Lower lobe of right lung (tissue), 2 donors: ENCODE measurements at regions not wholly inside any gene's neighbourhood (a gene's known extent, or its start where the extent isn't known, plus 50 kb on each side); places are given as distances from the start of the nearest gene placed in this dataset.

Experiments used
- ATAC-seq, 2 donors: fragments of 200-7000 bp; cut with Tn5 transposase; one replicate each; pipeline ENCODE4 v1.9.1; 2020 to 2022; ENCODE audit warnings: mild to moderate bottlenecking in 2 of 2, moderate library complexity in 2 of 2
- DNase-seq: peaks from one replicate; pipeline ENCODE4 v3.0.0-alpha.2; 2020
- H3K27ac ChIP-seq: fragments of 200-600 bp; one replicate; pipeline ENCODE4 v1.8.0; 2022
- H3K27me3 ChIP-seq: fragments of 200-600 bp; one replicate; pipeline ENCODE4 v1.8.0; 2022; ENCODE audit warnings: low read depth
- H3K36me3 ChIP-seq: fragments of 200-600 bp; one replicate; pipeline ENCODE4 v1.8.0; 2022; ENCODE audit warnings: mild to moderate bottlenecking
- H3K4me1 ChIP-seq: fragments of 200-600 bp; one replicate; pipeline ENCODE4 v1.8.0; 2022
- H3K4me3 ChIP-seq: fragments of 200-600 bp; one replicate; pipeline ENCODE4 v1.8.0; 2022; ENCODE audit warnings: mild to moderate bottlenecking
- H3K9me3 ChIP-seq: fragments of 200-600 bp; one replicate; pipeline ENCODE4 v1.8.0; 2022
- CTCF ChIP-seq: fragments of 200-600 bp; IDR thresholded peaks from one replicate; pipeline ENCODE4 v1.8.0; 2022; ENCODE audit warnings: antibody characterized with exemption, mild to moderate bottlenecking
- intact Hi-C: fragments of 100-400 bp; cut with DNase I; formaldehyde crosslinking; loops from one replicate; pipeline ENCODE4 v1.11.0; 2022
- donor health status: DM: no; HTN: yes; CAD: no; lungs with severe emphysema.

GRCh38 chr21:17406202-17406601 is 106.6 kb upstream of the CXADR start:
- Histone ChIP-seq H3K4me1 (no peaks in the 10 kb centered on the region), H3K4me3 (no peak overlapping the region), H3K27me3 (no peaks in the 10 kb centered on the region), H3K27ac (no peak overlapping the region), H3K36me3 (no peaks in the 10 kb centered on the region), H3K9me3 (peaks cover 4% of the 10 kb centered on the region)
- TF ChIP-seq CTCF: no peak
- DNase-seq: no peak
- intact Hi-C loops: no loop called here
- ATAC-seq: no peak

GRCh38 chr21:17414766-17415165 is 98.1 kb upstream of the CXADR start:
- intact Hi-C loops: no loop called here
- Histone ChIP-seq H3K4me3 (no peak overlapping the region), H3K36me3 (no peaks in the 10 kb centered on the region), H3K27ac (no peak overlapping the region), H3K4me1 (no peaks in the 10 kb centered on the region), H3K9me3 (no peaks in the 10 kb centered on the region), H3K27me3 (no peaks in the 10 kb centered on the region)
- TF ChIP-seq CTCF: no peak
- DNase-seq: no peak
- no peak for ATAC-seq

GRCh38 chr21:17416139-17416538 is 96.7 kb upstream of the CXADR start:
- no peak overlapping the region for H3K4me3 ChIP-seq
- DNase-seq: no peak
- H3K36me3 ChIP-seq: no peaks in the 10 kb centered on the region
- ATAC-seq: no peak
- intact Hi-C loops: no loop called here
- H3K27ac ChIP-seq: no peak overlapping the region
- no peak for TF ChIP-seq CTCF
- H3K9me3 ChIP-seq: no peaks in the 10 kb centered on the region
- no peaks in the 10 kb centered on the region for H3K27me3 ChIP-seq
- no peaks in the 10 kb centered on the region for H3K4me1 ChIP-seq

- DNase-seq: no peak
- intact Hi-C loops: no loop called here
Measured at GRCh38 chr21:17422931-17423330, 89.9 kb upstream of the CXADR start.

GRCh38 chr21:17427157-17427556 is 85.7 kb upstream of the CXADR start:
- DNase-seq (no peak), ATAC-seq (no peak)
- H3K4me1 ChIP-seq: no peaks in the 10 kb centered on the region
- H3K27me3 ChIP-seq: no peaks in the 10 kb centered on the region
- no peak overlapping the region for H3K27ac ChIP-seq
- no peak for TF ChIP-seq CTCF
- intact Hi-C loops: no loop called here
- H3K36me3 ChIP-seq: no peaks in the 10 kb centered on the region
- H3K4me3 ChIP-seq: no peak overlapping the region
- H3K9me3 ChIP-seq: no peaks in the 10 kb centered on the region

More at GRCh38 chr21:17422931-17423330, 89.9 kb upstream of the CXADR start:
- H3K36me3 ChIP-seq: no peaks in the 10 kb centered on the region
- H3K4me1 ChIP-seq: no peaks in the 10 kb centered on the region
- no peak overlapping the region for H3K27ac ChIP-seq
- no peak for ATAC-seq
- H3K4me3 ChIP-seq: no peak overlapping the region
- no peaks in the 10 kb centered on the region for H3K27me3 ChIP-seq
- no peak for TF ChIP-seq CTCF
- no peaks in the 10 kb centered on the region for H3K9me3 ChIP-seq
